CD4-positive, alpha-beta T cell treated with Interleukin-4 for 1 hour (primary cell): ENCODE measurements at regions not wholly inside any gene's neighbourhood (a gene's known extent, or its start where the extent isn't known, plus 50 kb on each side); places are given as distances from the start of the nearest gene placed in this dataset.
"Not testable (repeated sequence)": the region's sequence is repeated elsewhere in the genome, so short reads cannot be mapped to it uniquely, and the experiment has no call there.

ENCODE experiments used
- DNase-seq, 2 donors: peaks; one replicate each; pipeline ENCODE4 v3.0.0-alpha.2; 2020 to 2022

GRCh38 chr16:73430138-73430537, 382.2 kb upstream of the ZFHX3 start:
- DNase-seq = no peak

- no peak for DNase-seq
Measured at GRCh38 chr16:73428121-73428520, 380.2 kb upstream of the ZFHX3 start.

DNA sequence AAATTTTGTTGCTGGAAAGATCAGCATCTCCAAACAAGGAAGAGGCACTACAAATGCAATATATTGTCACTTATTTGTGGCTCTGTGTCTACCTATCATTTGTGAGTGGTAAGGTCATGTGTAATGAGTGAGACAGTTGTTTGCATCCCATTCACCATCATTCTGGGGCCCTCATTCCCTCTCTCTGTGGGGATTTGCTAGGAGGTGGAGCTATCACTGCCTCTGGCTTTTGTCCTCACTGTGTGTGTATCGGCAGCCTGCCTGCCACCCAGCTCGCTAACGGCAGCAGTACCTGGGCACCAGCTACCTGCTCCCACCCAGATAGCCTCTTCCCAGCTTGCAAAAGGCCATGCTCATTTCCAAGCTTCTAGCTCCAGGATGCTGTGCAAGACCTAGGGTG, 379.2 kb upstream of the ZFHX3 start:
- no peak for DNase-seq

GRCh38 chr16:73426433-73427160, 378.7 kb upstream of the ZFHX3 start:
- DNase-seq = no peak

DNA sequence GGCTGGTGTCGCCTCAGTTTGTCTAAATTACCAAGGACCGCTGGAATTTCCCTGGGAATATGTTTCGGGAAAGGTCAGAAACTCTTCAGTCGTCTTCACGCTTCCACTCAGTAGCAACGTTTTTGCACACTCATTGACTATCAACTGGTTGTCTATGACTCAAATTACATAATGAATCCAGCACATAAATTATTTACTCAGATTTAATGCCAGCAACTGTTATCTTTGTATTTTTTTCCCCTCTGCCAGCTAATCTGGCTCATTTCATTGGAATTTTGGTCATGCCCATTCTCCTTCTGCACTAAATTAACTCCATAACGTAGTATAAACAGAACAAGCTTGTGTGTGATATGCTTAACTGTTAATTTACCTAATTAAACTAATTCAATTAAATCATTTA, 372.7 kb upstream of the ZFHX3 start:
- no peak for DNase-seq

DNA sequence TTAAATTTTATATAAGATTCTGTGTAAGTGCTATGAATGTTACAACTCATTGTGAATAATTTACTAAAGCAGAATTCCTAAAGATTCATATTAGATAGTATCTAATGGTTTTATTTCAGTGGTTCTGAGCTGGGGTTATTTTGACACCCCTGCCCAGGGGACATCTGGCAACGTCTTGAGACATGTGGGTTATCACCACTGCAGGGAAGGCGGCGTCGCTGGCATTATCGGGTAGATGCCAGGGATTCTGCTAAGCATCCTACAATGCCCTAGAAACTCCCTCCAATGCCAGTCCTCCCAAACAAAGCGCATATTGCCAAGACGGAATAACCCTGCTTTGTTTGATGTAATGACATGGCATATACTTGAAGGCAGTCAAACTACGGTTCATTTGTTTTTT, 372.3 kb upstream of the ZFHX3 start:
- DNase-seq = no peak

GRCh38 chr16:73418691-73419090, 370.8 kb upstream of the ZFHX3 start:
- DNase-seq = no peak

- no peak for DNase-seq
Measured at GRCh38 chr16:73418051-73418450, 370.1 kb upstream of the ZFHX3 start.

DNA sequence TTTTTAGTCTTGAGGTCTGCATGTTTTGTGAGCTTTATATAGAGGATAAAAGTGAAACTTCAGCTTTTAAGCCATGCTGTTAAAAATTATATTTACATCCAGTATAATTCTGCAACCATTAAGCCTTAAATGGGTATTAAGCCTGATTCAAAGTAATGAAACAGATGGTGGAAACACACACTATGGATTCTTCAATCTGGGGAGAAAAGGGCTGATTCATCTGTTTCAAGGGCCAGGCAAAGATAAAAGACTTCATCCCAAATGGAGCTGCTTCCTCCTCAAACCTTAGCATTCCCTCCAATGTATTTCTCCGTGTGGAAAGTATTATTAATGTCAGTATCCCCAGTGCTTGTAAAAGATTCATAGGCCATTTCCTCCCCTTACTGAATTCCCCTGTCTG, 367.4 kb upstream of the ZFHX3 start:
- DNase-seq = no peak

DNA sequence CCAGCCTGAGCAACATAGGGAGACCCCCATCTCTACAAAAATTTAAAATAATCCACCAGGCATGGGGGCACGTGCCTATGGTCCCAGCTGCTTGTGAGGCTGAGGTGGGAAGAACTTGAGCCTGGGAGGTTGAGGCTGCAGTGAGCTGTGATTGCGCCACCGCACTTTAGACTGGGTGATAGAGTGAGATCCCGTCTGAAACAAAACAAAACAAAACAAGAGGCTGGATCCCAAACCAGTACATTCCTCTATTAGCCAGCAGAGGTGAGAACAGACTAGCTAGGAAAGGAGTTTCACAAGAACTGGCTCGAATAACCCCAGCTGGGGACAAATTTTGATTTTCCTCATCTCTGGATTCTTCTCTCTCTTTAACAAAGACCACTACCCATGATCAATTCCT, 366.7 kb upstream of the ZFHX3 start:
- no peak for DNase-seq

- DNase-seq = no peak
Measured at GRCh38 chr16:73413830-73414190, 365.9 kb upstream of the ZFHX3 start.

DNA sequence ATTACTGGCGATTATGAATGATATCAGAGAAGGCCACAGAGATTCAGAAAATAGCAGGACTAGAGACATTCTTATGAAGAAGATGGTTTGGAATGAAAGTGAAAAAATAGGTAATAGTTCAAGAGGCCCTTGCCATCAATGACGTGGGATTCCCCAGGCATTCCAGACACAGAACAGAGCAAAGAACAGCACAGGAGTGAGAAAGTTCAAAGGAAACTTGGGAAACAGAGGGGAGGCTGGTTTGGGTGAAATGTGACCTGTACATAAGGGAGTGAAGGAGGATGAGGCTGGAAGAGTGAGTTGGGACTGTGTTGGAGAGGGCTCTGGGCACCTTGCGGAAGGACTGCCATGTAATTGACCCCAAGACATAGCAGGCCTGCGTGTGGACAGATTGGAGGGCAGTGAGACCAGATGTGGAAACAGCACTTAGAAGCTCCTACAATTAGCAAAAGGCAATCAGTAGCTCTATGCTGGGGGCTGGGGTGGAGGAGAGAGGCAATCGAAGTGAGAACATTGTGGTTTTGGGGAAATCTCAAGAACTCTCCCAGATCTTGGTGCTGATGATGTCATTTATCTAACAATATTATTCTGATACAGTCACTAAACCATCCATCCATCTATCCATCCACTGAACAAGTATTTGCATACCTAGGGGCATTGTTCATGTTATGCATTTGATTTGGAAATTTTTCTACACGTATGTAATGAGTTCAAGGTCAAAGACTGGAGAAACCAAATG, 365.3 kb upstream of the ZFHX3 start:
- no peak for DNase-seq

GRCh38 chr16:73412416-73412815, 364.5 kb upstream of the ZFHX3 start:
- no peak for DNase-seq

- no peak for DNase-seq
Measured at GRCh38 chr16:73408716-73409115, 360.8 kb upstream of the ZFHX3 start.

GRCh38 chr16:73408311-73408710, 360.4 kb upstream of the ZFHX3 start:
- no peak for DNase-seq

DNA sequence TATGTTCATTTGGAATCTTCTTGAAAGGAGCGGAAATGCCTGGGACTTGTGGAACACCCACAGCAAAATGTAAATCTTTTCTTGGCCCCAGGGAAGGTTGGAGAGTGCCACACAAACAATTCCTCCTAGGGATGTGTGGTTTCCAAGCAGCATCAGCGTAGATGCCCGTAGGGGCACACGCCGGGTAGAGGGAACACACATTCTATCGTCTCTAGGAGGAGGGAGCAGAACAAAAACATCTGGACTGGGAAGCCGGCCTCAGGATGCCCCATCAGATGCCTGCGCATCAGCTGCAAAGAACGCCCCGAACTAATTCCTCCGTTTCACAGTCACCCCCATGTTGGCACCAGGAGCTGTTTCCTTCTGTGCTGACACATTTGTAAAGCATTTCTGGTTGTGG, 357.9 kb upstream of the ZFHX3 start:
- DNase-seq = no peak

- no peak for DNase-seq
Measured at GRCh38 chr16:73404001-73404400, 356.1 kb upstream of the ZFHX3 start.

GRCh38 chr16:73403291-73403690, 355.4 kb upstream of the ZFHX3 start:
- no peak for DNase-seq

- DNase-seq = no peak
Measured at GRCh38 chr16:73400951-73401350, 353.0 kb upstream of the ZFHX3 start.

- DNase-seq = no peak
Measured at GRCh38 chr16:73399997-73400396, 352.1 kb upstream of the ZFHX3 start.

GRCh38 chr16:73399486-73399885, 351.6 kb upstream of the ZFHX3 start:
- no peak for DNase-seq

DNA sequence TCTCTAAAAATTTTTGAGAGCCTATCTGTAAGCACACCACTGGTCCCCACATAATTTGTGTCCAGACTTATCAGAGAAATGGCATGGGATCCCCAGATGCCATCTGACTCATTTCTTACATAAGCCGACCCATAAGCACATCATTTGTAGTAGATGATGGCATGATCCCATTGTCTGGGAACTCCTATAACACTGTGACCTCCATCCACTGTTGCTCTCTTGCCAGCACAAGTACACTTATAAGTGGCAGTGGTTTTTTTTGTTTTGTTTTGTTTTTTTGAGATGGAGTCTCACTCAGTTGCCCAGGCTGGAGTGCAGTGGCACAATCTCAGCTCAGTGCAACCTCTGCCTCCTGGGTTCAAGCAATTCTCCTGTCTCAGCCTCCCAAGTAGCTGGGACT, 350.7 kb upstream of the ZFHX3 start:
- DNase-seq = not testable (repeated sequence)

DNA sequence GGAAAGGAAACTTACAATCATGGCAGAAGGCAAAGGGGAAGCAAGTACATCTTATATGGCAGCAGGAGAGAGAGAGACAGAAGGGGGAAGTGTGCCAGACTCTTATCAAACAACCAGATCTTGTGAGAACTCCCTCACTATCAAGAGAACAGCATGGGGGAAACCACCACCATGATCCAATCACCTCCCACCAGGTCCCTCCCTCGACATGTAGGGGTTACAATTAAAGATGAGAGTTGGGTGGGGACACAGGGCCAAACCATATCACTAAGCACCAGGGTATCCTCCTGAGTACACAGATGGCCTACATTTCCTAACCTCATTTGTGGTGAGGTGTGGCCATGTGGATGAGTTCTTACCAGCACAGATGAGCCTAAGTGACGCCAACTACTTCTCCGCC, 348.6 kb upstream of the ZFHX3 start:
- no peak for DNase-seq

DNA sequence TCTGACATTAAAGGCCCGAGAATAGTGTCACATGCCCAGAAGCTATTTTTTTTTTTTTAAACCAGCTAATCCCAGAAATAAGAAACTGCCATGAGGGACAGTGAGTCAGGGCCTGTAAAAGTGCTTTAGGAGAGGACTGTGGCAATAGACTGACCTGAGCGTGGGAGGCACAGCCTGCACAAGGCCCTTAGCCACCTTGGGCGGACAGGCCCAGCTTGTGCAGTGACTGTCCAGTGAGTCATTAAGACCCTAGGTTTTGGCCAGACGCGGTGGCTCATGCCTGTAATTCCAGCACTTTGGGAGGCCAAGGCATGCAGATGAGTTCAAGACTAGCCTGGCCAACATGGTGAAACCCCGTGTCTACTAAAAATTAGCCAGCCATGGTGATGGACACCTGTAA, 343.0 kb upstream of the ZFHX3 start:
- DNase-seq = no peak

- no peak for DNase-seq
Measured at GRCh38 chr16:73390491-73390890, 342.6 kb upstream of the ZFHX3 start.
